ENCODE measurements at regions not wholly inside any gene's neighbourhood (a gene's known extent, or its start where the extent isn't known, plus 50 kb on each side); places are given as distances from the start of the nearest gene placed in this dataset.
"Not testable (repeated sequence)": the region's sequence is repeated elsewhere in the genome, so short reads cannot be mapped to it uniquely, and the experiment has no call there.

DNA sequence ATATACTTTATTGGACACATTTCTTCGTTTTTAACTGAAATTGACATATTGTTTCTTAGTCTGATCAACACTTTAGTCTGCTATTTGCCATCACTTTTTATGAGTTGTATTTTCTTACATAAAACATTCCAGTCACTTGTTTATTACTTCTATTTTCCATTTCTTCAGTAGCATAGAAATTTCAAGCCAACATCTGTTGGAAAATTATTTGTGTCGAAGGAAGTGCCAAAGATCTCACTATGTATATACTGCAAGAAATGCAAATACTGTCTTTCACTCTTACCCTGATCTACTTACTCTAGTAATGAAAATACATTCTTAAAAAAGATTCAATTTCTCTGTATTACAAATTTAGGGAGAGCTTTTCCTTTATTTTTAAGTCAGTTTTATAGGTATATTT lies 105.9 kb downstream of the SLC17A6 start:
- DNase-seq (ENCODE audit: low read depth, low spot score): no peak

DNA sequence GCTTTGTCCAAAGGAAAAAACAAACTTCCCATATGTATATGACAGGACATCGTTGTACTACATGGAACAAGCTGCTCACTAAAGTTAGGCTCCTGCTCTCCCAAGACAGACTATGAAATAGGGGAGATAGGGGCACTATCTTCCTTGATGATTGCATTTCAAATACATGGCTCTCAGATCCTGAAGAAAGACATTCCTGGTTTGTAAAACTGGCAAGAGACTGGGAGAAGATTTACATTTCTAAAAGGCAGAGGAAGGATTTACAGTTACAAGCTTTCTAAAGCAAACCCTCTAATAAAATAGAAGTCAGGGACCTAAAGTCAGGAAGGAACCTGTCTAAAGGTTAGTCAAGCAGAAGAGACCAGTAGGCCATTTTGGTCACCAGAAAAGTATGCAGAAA lies 103.7 kb downstream of the SLC17A6 start:
- no peak for DNase-seq (ENCODE audit: low read depth, low spot score)

DNA sequence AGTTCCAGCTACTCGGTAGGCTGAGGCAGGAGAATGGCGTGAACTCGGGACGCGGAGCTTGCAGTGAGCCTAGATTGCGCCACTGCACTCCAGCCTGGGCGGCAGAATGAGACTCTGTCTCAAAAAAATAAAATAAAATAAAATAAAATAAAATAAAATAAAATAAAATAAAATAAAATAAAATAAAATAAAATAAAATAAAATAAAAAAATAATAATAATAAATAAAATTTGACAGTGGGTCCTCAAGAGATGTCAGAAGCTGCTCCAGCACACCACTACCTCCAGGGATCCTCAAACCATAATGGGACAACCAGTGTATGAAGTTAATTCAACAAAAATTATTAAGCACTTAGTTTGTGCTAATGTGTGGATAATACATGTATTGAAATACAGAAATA lies 97.4 kb downstream of the SLC17A6 start:
- DNase-seq (ENCODE audit: low read depth, low spot score): not testable (repeated sequence)

DNA sequence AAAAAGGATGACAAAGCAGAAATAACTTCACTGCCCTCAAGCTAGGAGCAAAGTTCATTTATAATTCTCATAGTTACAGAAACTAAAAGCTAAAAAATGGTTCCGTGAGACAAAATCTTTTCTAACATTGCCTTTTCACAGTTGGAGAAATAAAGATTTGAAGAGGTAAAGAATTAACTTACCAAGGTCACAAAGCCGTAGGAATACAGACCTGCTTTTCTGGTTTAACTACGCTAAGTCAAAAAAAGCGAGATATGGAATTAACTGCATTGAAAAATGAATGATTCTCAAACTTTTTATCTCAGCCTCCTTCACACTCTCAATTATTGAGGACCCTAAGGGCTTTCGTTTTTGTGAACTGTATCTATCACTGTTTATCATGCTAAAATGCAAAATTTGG lies 95.3 kb downstream of the SLC17A6 start:
- DNase-seq (ENCODE audit: low read depth, low spot score): no peak

DNA sequence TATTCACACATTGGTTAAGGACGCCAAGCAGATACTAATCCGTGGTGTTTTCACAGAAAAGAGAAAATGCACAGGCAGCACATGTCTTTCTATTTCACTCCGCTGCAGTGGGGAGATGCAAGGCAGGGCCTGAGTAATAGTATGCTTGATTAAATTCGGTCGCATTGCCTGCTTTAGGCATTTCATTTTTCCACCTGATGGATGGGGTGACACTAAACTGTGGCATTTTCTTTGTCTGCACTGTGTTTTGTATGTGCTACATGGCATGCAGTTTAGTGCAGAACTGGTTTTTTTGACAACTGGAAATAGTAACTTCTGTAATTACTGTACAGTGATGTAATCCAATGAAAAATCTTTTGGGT lies 94.9 kb downstream of the SLC17A6 start:
- no peak for DNase-seq (ENCODE audit: low read depth, low spot score)

DNA sequence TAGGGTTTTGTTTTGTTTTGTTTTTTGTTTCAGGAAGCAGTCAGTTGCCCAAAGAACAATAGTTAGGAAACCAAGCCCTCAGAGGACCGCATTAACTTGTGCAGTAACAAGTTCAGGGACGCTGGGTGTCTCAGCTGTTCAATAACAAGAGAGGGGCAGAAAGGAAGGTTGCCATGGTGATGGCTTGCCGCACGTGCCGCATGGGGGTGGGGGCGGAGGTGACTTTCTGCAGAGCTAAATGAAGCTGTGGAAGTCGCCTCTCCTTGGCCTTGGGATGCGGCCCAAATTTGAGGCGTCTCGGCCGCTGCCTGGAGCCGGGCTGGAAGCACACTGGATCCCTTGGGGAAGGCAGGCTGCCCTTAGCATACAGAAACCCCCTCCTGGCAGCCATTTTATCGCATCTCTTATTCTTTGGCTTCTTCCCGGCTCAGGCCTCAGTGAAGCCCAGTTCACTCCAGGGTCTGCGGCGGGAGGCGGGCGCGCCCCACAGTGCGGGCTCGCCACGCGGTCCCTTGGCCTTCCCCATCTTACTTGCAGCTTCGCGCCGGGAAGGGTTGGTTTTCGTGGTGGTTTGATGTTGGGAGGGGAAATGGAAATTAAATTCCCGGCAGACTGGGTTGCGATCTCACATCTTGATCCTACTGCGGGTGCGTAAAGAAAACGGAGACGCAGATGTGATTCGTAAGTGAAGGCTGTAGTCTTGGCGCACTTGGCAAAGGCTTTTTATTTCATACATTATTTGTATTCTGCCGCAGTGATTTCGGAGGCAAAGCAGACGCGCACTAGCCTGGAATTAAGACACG lies 94.3 kb downstream of the SLC17A6 start:
- DNase-seq (ENCODE audit: low read depth, low spot score): peak; percentile 48

DNA sequence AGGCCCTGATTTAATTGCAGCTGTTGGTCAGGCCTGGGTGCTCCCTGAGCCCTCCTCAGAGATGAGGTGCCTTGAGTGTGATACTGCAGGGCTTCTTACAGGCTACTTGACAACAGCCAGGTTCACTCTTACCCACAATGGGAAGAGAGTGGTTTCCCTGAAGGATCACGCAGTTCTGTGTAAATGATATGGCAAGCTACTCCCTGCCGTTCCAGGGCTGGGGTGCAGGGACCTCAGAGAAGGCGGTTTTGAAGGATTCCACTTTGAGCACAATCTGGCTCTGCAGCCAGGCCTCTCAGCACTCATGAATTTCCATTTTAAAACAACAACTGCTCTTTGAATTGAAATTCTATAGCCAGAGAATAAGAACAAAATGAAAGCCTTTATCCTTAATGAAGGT lies 92.9 kb downstream of the SLC17A6 start:
- DNase-seq (ENCODE audit: low read depth, low spot score): no peak

DNA sequence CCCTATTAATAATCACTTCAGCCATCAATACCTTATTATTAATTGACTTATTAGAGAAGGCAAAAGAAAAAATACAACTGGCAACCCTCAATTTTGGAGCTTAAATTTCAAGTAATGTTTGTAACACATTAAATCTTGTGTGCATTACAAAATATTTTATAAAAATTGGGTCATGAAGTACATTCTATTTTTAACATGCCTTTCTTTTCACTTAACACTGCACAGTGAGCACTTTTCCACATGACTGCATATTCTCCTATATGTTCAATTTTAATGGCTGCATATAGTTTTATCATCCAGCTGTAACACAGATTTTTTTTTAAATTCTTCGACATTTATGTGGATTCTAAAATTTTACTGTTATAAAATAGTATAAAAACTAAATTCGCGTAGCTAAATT lies 92.5 kb downstream of the SLC17A6 start:
- no peak for DNase-seq (ENCODE audit: low read depth, low spot score)

DNA sequence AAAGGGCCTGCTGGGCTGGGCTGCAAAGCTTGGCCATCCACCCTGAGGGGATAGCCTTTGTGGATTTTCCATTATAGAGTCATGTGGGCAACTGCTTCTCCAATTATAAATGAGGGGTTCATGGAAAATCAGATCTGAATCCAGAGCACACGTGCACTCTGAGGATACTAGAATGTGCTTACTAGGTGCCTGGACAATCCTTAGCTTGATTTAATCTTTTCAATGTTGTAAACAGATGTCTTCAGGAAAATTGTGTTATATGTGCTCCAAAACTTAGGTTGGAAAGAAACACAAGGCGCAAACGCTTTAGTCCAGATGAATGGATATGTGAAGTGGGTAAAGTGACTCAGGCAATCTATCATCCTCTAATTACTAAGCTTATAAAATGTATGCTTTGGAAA lies 92.0 kb downstream of the SLC17A6 start:
- no peak for DNase-seq (ENCODE audit: low read depth, low spot score)

All from ELF-1 (cell line).